ENCODE measurements at regions not wholly inside any gene's neighbourhood (a gene's known extent, or its start where the extent isn't known, plus 50 kb on each side); places are given as distances from the start of the nearest gene placed in this dataset.

DNA sequence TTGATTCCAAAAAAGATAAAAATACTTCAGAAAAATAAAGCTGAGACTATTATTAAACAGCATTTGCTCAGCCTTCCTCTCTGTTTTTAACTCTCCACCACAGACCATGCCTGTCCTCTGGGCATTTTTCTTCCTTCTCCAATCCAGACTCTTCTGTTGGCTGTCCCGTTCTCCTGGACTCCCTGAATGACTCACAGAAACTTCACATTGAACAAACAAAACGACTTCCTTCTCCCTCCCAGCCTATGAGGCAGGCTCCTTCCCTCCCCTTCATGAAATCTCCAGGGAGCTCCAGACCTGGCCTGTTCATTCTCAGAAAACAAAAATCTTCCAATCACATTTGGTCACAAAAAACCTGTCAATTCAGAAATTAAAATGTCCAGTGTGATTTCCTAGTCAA is 421.3 kb downstream of the NPHP4 start:
- DNase-seq (ENCODE audit: low spot score): no peak

DNA sequence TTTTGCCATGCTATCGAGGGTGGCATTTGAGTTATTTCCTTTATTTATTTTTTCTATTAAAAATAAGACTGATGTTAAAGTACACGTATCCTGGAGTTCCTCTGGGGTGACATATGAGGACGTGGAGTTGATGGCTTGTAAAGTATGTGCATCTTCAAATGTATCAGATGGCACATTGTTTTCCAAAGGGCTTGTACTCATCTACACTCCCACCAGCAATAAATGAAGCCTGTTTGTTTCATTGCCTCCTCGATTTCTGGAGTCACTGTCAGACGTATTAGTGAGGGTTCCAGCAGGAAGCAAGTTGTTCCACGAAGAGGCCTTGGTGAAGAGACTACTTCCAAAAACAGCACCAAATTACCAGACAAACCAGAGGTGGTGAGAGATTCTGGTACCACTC is 423.9 kb downstream of the NPHP4 start:
- DNase-seq (ENCODE audit: low spot score): no peak

DNA sequence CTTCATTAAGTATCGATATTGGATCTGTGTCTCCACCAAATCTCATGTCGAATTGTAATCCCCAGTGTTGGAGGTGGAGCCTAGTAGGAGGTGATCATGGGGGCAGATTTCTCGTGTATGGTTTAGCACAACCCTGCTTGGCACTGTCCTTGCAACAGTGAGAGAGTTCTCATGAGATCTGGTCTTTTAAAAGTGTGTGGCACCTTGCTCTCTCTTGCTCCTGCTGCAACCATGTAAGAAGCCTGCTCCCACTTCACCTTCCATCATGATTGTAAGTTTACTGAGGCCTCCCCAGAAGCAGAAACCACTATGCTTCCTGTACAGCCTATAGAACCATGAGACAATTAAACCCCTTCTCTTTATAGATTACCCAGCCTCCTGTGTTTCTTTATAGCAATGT is 424.4 kb downstream of the NPHP4 start:
- DNase-seq (ENCODE audit: low spot score): no peak

DNA sequence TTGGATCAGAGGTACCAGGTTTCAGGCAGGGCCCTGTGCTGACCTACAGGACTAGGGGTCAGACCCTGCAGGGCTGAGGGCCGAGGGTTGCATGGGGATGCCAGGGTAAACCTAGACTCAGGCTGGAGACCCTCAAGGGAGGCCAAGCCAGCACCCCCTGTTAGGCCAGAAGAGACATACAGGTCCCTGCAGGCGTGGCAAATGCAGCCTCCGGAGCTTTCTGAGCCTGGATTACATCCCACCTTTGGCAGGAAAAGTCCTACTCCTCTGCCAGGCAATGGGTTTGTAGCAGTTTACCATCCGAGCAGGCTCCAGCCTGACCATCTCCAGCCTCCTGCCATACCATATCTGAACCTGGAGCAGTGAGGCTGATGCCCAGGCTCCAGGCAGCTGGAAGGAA is 425.3 kb downstream of the NPHP4 start:
- no peak for DNase-seq (ENCODE audit: low spot score)

DNA sequence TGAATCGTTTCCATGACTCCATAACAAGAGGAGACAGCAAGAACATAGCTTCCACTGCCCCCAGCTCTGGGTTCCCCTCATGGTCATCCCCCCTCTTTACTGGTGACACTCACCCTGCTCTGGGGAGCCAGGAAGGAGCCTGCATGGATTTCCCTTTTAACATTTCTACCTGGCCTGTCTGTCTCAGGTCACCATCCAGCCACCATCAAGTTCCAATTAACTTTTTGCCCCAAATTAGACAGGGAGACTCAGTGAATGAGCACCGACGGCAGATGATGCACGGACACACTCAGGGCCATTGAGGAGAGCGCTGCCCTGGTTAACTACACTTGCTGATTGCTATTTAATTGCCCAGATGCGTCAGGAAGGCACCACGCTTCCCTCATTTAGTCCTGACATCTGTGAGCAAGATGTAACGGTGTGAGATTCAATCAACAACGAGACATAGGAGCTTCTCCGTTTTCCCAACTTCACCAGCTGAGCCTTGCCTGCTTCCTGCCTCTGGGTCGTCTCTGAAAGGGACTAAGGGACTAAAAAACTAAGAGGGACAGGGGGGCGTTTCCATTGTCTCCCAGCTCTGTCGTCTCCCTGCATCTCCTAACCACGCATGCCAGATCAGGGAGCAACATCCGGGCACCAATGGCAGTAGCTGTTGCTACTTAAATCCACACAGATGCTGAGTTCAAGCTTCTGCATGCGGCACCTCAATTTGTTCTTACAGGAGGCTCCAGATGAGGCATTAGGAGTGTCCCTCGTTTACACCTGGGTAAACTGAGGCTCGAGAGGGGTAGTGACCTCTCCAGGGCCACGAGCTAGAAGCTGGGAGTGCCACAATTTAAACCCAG is 426.7 kb downstream of the NPHP4 start:
- no peak for DNase-seq (ENCODE audit: low spot score)

DNA sequence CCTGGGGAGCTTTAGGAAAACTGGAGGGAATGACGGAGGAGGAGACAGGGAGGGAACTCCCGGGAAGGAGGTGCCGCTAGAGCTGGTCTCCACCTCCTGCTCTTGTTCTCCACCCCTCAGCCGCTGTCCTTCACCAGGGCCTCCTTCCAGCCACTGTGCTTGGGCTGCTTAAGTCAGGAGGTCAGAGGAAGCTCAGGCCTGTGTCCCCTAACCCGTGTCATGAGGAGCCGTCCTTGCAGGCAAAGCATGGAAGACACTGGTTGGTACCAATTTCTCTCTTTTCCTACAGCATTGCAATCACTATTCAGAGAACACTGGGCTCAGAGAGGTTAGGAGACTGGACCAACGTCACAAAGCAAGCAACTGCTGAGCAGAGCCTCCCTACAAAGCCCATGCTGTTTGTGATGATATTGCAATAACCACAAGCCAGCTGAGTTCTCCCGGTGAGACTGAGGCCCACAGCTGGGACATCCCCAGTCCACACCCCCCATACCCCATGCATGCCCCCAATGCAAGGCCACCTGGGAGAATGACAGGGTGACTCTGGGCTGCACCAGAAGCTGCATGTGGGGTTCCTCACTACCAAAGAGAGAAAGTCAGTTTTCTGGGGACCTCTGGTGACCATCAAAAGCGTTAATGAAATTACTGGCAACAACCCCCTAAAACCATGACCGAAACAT is 427.5 kb downstream of the NPHP4 start:
- DNase-seq (ENCODE audit: low spot score): no peak

DNA sequence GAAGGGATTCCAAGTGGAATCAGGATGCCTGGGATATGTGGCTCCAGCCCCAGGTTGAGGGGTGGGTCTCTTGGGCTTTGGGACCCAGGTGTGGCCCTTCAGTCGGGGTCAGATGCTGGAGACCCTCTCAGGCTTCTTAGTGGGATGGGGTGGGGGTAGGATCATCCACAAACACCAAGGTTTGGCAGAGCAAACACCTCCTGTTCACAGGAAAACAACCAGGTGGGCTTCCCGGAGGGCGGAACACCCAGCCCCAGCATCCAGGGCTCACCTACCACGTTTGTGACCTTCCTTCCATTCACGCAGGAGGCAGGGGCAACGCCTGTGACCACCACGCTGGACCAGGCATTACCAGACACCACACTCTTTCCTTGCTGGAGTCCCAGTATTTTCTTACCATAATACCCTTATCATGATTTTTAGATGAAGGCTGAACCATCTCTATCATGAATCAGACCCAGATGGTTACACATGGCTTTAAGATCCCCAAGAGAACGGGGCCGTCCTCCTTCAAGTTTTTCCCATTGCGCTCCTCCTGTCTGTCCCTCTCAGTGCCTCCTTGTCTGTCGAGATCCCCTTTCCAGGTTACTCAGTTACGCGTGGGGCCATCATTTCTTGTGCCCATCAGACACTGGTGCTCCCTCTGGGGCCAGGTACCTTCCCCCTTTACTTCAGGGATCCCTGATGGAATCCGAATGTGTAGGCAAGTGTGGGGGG is 428.2 kb downstream of the NPHP4 start:
- DNase-seq (ENCODE audit: low spot score): no peak

DNA sequence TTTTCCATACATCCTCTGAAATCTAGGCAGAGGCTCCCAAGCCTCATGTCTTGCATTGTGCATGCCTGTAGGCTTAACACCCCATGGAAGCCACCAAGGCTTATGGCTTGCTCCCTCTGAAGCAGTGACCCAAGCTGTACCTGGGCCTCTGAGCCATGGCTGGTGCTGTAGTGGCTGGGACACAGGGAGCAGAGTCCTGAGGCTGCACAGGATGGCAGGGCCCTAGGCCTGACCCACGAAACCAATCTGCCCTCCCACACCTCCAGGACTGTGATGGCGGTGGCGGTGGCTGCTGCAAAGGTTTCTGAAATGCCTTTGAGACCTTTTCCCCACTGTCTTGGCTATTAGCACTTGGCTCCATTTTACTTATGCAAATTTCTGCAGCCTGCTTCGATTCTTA is 429.5 kb downstream of the NPHP4 start:
- no peak for DNase-seq (ENCODE audit: low spot score)

DNA sequence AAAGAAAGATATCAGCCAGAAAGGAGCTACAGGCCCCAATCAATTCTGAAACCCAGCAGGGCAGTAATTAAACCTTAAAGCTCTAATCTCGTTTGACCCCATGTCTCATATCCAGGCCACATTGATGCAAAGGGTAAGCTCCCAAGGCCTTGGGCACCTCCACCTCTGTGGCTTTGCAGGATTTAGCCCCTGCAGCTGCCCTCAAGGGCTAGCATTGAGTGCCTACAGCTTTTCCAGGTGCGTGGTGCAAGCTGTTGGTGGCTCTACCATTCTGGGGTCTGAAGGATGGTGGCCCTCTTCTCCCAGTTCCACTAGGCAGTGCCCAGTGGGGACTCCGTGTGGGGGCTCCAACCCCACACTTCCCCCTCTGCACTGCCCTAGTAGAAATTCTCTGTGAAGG is 429.9 kb downstream of the NPHP4 start:
- no peak for DNase-seq (ENCODE audit: low spot score)

DNA sequence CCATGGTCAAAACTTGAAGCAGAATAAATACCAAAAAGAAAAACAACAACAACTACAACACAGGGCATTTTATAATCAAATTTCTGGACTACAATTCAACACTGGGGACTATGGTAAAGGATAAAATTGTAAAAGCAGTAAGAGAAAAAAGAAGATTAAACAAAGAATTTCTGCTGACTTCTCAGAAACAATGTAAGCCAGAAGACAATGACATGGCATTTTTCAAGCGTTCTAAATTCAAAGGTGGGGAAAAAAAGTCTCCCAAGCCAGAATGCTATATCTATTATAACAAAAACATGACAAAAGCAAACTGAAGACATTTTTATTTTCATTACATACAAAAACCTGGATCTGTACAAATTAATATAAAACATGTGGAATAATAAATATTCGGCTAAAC is 433.1 kb downstream of the NPHP4 start:
- no peak for DNase-seq (ENCODE audit: low spot score)

DNA sequence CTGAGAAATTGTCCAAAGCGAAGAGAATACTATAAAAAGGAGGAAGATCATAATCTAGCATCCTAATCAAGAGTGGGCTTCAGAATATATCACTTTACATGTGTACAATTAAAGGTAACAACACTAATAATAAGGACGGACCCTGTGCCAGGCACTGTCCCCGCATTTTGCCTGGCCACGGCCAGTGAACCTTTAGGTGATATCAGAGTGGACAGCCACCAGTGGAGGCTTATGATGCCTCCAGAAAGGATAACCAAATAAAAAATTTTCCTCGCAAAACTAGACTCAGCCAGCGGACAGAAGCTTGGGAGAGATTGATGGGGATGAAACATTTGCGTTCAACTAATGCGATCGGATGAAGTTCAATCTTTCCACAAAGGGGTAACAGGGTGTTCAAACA is 436.4 kb downstream of the NPHP4 start:
- DNase-seq (ENCODE audit: low spot score): no peak

DNA sequence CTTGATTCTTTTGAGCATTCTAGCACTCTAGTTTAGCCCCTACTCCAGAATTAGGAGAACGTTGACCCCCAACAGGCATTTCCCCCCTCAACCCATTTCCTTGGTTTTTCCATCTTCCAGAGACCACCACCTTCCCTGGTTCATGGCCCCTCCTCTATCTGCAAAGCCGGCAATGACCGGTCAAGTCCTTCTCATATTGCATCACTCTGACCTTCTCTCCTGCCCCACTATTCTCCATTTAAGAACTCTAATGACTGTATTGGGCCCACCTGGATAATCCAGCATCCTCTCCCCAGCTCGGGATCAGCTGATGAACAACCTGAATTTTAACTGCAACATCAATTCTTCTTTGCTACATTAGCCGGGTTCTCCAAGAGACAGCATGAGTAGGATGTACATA is 437.4 kb downstream of the NPHP4 start:
- no peak for DNase-seq (ENCODE audit: low spot score)

DNA sequence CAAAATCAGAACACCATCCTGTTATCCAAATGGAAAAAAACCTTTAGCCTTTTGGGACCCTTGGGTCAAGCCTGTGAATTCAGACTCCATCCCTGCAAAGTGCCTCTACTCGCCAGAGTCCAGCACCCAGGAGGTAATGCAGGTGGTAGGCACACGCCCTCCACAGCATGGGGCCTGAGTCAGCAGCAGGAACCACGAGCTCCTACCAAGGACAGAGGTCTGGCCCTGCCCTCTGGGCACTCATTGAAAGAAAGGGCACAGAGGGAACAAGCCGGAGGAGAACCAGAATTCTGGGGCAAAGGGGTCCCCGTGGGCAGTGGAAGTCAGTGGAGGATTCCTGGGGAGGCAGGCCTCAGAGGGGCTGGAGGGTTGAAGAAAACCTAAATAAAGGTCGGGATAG is 438.1 kb downstream of the NPHP4 start:
- no peak for DNase-seq (ENCODE audit: low spot score)

DNA sequence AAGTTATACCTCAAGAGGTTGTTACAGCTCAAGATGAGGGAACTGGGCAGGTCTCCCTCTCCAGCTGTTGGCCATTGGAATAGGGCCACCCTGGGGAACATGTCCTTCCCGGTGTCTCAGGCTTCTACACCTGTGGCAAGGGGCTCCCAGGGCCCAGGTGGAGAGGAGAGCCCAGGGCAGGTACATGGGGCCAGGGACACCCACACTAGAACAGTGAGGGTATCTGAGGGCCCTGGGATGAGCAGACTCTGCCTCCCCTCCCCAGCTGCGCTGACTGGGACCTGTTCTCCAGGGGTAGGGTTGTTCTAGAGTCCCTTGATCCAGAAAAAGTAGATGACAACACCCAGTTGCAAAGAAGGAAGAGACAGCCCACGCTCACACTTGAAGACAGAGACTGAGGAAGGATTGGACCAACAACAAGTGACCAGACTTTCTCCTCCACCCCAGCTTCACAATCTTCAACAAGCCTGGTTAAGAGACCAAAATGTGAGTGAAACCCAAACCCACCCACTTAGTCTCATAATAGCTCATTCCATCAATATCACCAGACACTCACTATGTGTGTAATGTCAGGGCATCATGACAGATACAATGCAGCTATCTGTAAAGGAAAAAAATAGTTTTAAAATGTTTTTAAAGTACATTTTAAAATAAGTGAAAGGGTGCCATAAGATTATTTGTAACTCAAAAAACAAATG is 439.3 kb downstream of the NPHP4 start:
- DNase-seq (ENCODE audit: low spot score): no peak

DNA sequence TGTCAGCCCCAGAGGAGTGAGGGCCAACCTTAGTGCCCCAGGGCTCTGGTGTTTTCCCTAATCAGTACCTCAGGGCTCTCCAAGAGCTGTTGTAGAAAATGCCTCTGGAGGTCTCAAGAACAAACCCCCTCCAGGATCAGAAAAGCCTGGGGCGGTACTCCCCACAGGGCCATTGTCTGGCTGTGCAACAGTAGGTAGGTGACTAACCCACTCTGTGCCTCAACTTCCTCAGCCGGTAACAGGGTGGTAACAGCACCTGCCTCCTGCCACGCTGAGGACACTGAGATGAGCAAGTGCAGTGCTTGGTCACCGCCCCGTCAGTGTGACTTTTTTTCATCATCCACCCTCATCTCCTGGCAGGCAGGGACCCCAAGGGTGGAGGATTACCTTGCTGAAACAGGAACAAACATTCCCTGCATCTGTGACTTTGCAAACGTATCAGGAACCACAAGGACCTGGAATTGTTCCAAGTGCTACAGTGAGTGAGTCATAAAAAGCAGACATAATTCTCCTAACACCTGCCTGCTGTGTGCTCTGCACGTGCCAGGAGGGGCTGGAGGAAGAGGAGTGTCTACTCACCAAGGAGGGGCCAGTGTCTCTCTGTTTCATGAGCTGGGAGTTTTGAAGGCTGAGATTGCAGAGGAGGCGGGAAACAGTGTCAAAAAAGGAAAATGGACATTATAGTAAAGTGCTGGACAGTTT is 440.8 kb downstream of the NPHP4 start:
- DNase-seq (ENCODE audit: low spot score): no peak

DNA sequence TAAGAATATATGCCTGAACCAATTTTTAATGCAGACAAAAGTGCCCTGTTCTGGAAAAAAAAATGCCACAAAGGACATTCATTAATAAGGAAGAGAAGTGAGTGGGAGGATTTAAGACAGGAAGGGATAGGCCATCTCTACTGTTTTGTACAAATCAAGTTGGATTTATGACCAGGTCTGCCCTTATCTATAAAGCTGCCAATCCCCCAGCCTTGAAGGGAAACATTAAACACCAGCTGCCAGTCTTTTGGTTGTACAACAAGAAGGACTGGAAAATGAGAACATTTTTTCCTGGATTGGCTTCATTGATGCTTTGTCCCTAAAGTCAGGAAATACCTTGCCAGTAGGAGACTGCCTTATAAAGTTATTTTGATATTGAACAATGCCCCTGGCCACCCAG is 444.0 kb downstream of the NPHP4 start:
- DNase-seq (ENCODE audit: low spot score): no peak

DNA sequence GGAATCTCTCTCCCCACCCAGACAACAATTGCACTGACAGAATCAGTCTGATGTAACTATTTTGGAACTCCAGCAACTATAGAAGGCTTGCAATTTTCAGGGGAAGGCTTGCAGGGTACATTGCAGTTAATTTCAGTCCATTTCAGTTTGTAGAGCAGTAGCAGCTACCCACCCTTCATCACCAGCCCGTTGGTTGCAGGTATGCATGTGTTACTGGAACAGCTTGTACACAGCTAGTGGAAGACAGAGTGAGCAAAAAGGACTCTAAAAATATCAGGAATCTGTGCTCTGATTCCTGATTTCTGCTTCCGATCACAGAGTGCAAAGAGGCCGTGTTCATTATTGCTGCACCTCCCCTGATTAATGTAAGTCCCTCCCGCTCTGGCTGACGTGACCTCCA is 449.0 kb downstream of the NPHP4 start:
- DNase-seq (ENCODE audit: low spot score): no peak

DNA sequence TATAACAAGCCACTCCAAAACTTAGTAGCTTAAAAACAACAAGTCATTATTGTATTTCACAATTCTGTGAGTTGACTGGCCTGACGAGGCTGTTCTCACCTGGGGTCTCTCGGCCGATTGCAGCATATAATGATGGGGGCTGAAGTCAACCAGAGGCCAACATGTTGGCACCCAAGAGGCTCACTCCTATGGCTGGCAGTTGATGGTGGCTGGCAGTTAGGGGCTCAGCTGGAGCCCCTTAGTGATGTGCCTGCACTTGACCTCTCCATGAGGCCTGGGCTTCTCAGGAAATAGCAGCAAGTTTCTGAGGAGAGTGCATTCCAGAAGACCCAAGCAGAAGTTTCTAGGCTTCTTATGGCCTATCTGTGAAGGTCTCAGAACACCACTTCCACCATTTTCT is 459.4 kb downstream of the NPHP4 start:
- no peak for DNase-seq (ENCODE audit: low spot score)

DNA sequence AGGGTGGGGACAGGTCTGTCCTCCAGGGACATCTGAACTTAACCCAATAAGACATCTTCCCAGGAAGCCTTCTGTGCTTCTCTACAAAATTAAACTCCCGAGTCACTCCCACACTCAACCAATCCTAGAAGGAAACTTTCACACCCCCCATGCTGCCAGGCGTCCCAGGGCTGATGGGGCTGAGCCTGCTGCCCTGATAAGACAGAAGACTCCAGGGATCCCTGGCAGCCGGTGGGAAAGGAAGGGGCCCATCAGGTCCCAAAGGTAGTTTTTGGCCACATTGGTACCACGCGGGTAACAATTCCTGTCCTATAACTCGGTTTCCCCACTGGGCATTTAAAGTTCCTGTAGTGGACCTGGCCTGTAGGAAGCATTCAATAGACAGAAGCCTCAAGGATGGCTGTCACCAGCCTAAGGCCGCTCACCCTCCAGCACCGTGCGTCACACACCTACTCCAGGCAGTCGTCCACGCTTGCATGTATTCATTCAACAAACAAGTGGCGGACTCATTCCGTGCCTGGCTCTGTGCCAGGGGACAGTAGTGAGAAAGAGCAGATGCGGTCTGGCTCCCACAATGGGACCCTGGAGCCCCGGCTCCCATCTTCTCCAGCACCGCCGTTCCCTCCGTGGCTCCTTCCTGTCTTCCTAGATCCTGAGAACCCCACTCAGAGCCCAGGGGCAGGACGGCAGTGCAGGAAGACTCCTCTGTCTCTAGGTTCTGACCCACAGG is 465.2 kb downstream of the NPHP4 start:
- DNase-seq (ENCODE audit: low spot score): no peak

DNA sequence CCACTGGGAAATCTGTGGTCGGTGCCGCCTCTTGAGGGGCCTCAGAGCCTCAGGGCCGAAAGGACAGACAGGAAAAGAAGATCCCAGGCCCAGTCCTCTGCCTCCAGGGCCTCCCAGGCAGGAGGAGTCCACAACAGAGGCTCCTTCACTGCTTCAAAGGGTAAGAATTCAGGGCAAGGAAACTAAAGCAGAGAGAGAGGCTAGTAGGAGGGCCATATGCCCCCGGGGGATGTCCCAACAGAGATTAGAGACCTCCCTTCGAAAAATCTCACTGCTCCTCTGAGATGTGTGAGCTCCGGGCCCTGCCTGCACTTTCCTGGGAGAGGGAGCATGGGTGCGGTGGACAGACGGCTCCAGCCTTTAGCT is 465.9 kb downstream of the NPHP4 start:
- DNase-seq (ENCODE audit: low spot score): no peak
